ENCODE measurements at regions not wholly inside any gene's neighbourhood (a gene's known extent, or its start where the extent isn't known, plus 50 kb on each side); places are given as distances from the start of the nearest gene placed in this dataset.

DNA sequence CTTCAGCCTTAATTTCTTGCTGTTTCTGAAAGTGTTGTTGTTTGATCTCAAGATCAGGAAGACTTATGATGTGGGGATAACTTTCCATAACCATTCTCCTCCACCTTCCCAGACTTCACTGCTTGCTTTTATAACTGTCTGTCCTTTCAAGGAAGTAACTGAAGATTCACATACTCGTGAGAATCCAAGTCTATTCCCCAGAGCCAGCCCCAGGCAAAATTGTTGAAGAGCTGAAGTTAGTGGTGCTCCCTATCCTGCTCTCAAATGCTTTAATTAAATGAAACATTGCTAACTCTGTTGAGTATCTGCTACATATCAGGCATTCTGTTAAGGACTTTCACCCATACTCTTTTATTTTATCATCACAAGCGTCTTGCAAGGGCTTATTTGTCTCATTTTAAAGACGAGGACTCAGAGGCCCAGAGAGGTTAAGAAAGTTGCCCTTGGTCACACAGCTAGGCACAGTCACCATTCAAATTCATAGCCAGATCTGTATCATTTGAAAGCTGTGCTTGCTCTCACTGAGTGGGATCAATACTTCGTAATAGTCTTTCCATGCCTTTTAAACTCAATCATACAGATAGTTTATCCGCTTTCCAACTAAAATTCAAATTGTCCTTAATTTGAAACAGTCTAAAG, 189.8 kb upstream of the TCF4 start:
- CTCF ChIA-PET, result interaction anchor here (1.1 to 3.5 kb wide), 2 partner anchors 363 to 543 kb away, joined by 4 to 18 read pairs; no protein-coding TSS in a partner anchor
- TF ChIP-seq ZNF768 (tag by site-specific recombination; IDR thresholded peaks at IDR 0.05), result 0 out of 2 replicates have a peak, but pooled peaks have one; percentile 42
- TF ChIP-seq PRDM1 (tag by site-specific recombination; IDR thresholded peaks at IDR 0.05), result 0 out of 2 replicates have a peak, but pooled peaks have one; percentile 11
- TF ChIP-seq ZNF354C (tag by site-specific recombination; IDR thresholded peaks at IDR 0.05; ENCODE audit: borderline replicate concordance, low read depth), result no peak
- Histone ChIP-seq H3K36me3 (ENCODE audit: control insufficient read depth in 2 of 2, insufficient read depth in 1 of 2, low read length in 2 of 2) (no peaks in the 10 kb centered on the region), H3K9me3 (ENCODE audit: control insufficient read depth, insufficient read depth, low read depth, low read length) (no peaks in the 10 kb centered on the region), H3K4me1 (ENCODE audit: control insufficient read depth, insufficient read depth, low read length) (peaks cover 6% of the 10 kb centered on the region; the same call in 1 of the 2 replicates), H3K27ac (ENCODE audit: extremely low read depth, low read depth, low read length) (no peak overlapping the region), H3K4me3 (ENCODE audit: low read depth, low read length) (no peak overlapping the region)
- POLR2A ChIA-PET, result no interaction called here

DNA sequence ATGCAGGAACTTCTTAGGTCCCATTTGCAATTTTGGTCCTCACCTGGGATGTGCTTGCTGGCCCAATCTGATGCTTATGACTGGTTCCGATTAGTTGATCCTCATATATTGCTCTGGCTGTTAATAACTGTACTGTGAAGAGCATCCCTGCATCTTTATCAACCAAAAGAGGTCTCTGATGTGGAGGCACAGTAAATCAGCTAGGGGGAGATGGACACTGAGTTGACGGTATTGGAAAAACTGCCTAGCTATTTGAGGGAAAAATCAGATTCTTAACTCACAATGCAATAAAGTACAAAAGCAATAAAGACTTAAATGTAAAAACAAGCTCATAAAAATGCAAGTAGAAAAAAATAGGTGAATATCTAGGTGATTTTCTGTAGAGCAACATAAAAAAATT, 188.0 kb upstream of the TCF4 start:
- Histone ChIP-seq H3K9me3 (ENCODE audit: control insufficient read depth, insufficient read depth, low read depth, low read length) (no peaks in the 10 kb centered on the region), H3K4me1 (ENCODE audit: control insufficient read depth, insufficient read depth, low read length) (peaks cover 6% of the 10 kb centered on the region; the same call in 1 of the 2 replicates), H3K27ac (ENCODE audit: extremely low read depth, low read depth, low read length) (no peak overlapping the region), H3K4me3 (ENCODE audit: low read depth, low read length) (no peak overlapping the region), H3K36me3 (ENCODE audit: control insufficient read depth in 2 of 2, insufficient read depth in 1 of 2, low read length in 2 of 2) (no peaks in the 10 kb centered on the region)
- ChIA-PET POLR2A (no interaction called here), CTCF (interaction anchor here (0.5 to 1.2 kb wide), 5 partner anchors 11 to 541 kb away, joined by 3 to 8 read pairs (median 3); no protein-coding TSS in a partner anchor)
- TF ChIP-seq ZNF529 (tag by site-specific recombination; IDR thresholded peaks at IDR 0.05; ENCODE audit: insufficient replicate concordance) (no peak), ZNF785 (tag by site-specific recombination; IDR thresholded peaks at IDR 0.05) (no peak), ZSCAN30 (tag by site-specific recombination; IDR thresholded peaks at IDR 0.05) (no peak), ZNF660 (tag by site-specific recombination; IDR thresholded peaks at IDR 0.05) (no peak), ZNF266 (tag by site-specific recombination; IDR thresholded peaks at IDR 0.05; ENCODE audit: low read depth) (no peak), ZNF514 (tag by site-specific recombination; IDR thresholded peaks at IDR 0.05) (no peak), ZNF768 (tag by site-specific recombination; IDR thresholded peaks at IDR 0.05) (no peak), MEIS1 (CRISPR knock-in tag; IDR thresholded peaks at IDR 0.05; ENCODE audit: borderline replicate concordance) (no peak), ZFHX2 (tag by site-specific recombination; conservative IDR thresholded peaks at IDR 0.05) (no peak), BCL11B (tag by site-specific recombination; IDR thresholded peaks at IDR 0.05; ENCODE audit: low read depth) (no peak), ZNF530 (tag by site-specific recombination; IDR thresholded peaks at IDR 0.05; ENCODE audit: low read depth) (no peak), ZNF221 (tag by site-specific recombination; IDR thresholded peaks at IDR 0.05; ENCODE audit: borderline replicate concordance) (no peak), FEZF1 (tag by site-specific recombination; IDR thresholded peaks at IDR 0.05) (no peak), ZNF624 (tag by site-specific recombination; IDR thresholded peaks at IDR 0.05) (no peak), OSR2 (tag by site-specific recombination; IDR thresholded peaks at IDR 0.05) (no peak), ZNF791 (tag by site-specific recombination; IDR thresholded peaks at IDR 0.05) (no peak)
- TF ChIP-seq, protein P1, sequence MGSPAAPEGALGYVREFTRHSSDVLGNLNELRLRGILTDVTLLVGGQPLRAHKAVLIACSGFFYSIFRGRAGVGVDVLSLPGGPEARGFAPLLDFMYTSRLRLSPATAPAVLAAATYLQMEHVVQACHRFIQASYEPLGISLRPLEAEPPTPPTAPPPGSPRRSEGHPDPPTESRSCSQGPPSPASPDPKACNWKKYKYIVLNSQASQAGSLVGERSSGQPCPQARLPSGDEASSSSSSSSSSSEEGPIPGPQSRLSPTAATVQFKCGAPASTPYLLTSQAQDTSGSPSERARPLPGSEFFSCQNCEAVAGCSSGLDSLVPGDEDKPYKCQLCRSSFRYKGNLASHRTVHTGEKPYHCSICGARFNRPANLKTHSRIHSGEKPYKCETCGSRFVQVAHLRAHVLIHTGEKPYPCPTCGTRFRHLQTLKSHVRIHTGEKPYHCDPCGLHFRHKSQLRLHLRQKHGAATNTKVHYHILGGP (tag by site-specific recombination; IDR thresholded peaks at IDR 0.05), result no peak
- TF ChIP-seq, protein P2, sequence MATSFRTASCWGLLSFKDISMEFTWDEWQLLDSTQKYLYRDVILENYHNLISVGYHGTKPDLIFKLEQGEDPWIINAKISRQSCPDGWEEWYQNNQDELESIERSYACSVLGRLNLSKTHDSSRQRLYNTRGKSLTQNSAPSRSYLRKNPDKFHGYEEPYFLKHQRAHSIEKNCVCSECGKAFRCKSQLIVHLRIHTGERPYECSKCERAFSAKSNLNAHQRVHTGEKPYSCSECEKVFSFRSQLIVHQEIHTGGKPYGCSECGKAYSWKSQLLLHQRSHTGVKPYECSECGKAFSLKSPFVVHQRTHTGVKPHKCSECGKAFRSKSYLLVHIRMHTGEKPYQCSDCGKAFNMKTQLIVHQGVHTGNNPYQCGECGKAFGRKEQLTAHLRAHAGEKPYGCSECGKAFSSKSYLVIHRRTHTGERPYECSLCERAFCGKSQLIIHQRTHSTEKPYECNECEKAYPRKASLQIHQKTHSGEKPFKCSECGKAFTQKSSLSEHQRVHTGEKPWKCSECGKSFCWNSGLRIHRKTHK (tag by site-specific recombination; IDR thresholded peaks at IDR 0.05), result no peak
- TF ChIP-seq, protein P3, sequence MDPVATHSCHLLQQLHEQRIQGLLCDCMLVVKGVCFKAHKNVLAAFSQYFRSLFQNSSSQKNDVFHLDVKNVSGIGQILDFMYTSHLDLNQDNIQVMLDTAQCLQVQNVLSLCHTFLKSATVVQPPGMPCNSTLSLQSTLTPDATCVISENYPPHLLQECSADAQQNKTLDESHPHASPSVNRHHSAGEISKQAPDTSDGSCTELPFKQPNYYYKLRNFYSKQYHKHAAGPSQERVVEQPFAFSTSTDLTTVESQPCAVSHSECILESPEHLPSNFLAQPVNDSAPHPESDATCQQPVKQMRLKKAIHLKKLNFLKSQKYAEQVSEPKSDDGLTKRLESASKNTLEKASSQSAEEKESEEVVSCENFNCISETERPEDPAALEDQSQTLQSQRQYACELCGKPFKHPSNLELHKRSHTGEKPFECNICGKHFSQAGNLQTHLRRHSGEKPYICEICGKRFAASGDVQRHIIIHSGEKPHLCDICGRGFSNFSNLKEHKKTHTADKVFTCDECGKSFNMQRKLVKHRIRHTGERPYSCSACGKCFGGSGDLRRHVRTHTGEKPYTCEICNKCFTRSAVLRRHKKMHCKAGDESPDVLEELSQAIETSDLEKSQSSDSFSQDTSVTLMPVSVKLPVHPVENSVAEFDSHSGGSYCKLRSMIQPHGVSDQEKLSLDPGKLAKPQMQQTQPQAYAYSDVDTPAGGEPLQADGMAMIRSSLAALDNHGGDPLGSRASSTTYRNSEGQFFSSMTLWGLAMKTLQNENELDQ (tag by site-specific recombination; IDR thresholded peaks at IDR 0.05; ENCODE audit: low read depth), result no peak
- TF ChIP-seq, protein P4, sequence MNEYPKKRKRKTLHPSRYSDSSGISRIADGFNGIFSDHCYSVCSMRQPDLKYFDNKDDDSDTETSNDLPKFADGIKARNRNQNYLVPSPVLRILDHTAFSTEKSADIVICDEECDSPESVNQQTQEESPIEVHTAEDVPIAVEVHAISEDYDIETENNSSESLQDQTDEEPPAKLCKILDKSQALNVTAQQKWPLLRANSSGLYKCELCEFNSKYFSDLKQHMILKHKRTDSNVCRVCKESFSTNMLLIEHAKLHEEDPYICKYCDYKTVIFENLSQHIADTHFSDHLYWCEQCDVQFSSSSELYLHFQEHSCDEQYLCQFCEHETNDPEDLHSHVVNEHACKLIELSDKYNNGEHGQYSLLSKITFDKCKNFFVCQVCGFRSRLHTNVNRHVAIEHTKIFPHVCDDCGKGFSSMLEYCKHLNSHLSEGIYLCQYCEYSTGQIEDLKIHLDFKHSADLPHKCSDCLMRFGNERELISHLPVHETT (tag by site-specific recombination; IDR thresholded peaks at IDR 0.05), result no peak
